ENCODE measurements at regions not wholly inside any gene's neighbourhood (a gene's known extent, or its start where the extent isn't known, plus 50 kb on each side); places are given as distances from the start of the nearest gene placed in this dataset.
"Not testable (repeated sequence)": the region's sequence is repeated elsewhere in the genome, so short reads cannot be mapped to it uniquely, and the experiment has no call there.

DNA sequence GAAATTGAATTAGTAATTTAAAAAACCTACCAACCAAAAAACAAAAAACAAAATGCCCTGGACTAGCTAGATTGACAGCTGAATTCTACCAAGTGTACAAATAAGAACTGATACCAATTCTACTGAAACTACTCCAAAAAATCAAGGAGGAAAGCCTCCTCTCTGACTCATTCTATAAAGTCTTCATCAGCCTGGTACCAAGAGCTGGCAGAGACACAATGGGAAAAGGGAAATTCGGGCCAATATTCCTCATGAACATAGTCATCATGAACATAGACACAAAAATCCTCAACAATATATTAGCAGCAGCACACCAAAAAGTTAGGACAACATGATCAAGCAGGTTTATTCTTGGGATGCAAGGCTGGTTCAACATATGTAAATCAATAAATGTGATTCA lies 2667.7 kb upstream of the PCDH20 start:
- no peak for DNase-seq

DNA sequence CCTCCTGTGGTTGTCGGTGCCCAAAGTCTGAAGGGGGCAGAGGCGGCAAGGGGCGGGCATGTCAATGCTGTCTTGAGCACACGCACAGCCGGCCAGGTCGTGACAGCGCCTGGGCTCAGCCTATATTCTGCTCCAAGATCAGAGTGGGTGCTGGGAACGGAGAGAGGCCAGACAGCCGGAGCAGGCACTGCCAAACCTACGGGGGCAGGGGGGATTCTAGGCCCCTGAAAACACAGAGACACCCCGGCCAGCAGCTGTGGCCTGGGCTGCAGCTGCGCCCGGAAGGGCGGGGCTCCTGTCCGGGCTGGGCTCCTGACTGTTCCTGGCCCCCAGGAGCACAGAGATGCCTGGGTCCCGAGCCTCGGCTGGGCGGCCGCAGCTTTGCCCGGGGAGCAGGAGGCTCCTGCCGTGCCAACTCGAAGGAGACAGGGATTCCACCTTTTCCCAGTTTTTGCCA lies 2662.9 kb upstream of the PCDH20 start:
- DNase-seq: no peak

DNA sequence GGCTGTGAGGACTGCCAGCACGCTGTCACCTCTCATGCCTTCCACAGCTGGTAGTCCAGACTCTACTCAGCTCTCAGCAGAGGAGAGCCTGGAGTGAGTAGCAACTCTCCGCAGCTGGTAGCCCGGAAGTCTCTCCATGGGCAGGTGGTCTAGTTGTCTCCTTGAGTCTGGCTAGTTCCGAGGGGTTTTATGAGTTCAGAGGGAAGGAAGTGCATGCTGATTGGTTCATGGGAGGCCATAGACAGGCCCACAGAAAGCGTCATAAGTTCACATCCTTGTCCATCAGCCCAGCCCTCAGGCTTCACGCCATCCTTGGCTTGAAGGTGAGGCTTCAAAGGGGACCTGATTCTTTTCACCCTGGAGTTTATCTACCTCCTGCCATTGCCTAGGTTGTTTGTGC lies 2662.4 kb upstream of the PCDH20 start:
- no peak for DNase-seq

DNA sequence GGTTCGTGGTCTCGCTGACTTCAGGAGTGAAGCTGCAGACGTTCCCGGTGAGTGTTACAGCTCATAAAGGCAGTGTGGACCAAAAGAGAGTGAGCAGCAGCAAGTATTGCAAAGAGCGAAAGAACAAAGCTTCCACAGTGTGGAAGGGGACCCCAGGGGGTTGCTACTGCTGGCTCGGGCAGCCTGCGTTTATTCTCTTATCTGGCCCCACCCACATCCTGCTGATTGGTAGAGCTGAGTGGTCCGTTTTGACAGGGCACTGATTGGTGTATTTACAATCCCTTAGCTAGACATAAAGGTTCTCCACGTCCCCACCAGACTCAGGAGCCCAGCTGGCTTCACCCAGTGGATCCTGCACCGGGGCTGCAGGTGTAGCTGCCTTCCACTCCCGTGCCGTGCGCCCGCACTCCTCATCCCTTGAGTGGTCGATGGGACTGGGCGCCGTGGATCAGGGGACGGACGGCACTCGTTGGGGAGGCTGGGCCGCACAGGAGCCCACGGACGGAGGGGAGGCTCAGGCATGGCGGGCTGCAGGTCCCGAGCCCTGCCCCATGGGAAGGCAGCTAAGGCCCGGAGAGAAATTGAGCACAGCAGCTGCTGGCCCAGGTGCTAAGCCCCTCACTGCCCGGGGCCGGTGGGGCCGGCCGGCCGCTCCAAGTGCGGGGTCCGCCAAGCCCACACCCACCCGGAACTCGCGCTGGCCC lies 2661.6 kb upstream of the PCDH20 start:
- DNase-seq: not testable (repeated sequence)

DNA sequence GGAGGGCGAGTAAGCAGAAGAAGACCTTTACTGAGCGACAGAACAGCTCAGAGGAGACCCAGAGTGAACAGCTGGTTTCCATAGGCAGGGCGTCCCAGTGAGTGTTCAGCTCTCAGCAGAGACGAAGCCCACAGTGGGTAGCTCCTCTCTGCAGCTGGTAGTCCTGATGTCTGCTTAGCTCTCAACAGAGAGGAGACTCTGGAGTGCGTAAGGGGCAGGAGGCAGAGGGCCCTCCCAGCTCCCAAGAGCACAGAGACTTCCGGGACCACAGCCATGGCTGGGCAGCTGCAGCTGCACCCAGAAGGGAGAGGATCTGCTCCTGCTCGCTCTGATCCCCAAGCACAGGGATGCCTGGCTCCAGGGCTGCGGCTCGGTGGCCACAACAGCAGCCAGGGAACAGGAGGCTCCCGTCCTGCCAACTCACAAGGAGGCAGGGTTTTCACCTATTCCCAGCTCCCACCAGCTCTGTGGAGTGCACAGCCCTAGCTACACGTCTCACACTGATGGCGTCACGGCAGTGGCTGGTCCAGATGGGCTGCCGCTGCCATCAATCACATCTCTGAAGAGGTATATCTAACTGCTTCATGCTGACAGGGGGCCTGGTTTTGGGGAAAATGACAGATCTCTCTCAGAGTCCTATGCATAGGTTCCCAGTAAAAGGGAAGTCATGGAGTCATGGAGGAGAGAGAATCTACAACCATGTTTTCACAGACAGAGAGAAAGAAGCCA lies 2660.1 kb upstream of the PCDH20 start:
- DNase-seq: peak; percentile 91

DNA sequence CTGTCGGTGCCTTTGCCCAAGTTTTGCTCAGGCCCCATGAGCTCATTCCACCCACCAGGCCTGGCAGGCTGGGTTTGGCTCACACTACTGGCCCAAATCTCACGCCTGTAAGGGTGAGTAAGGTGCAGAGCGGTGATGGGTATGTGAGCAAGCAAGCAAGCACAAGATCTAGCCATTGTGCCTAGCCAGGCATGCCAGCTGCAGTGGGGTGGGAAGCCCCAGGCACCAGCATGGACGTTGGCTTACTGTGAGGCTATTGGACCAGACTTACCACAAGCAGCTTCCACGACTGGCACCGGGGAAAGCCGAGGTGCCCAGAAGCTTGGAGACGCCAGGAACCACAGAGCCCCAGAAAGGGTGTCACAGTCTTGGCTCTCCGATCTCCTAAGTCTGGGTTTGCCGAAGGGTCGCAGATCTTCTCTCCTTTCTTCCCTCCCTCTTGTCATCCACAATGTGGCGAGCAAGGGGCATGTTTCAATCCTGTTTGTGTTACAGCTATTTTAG lies 2659.4 kb upstream of the PCDH20 start:
- DNase-seq: peak; percentile 44

DNA sequence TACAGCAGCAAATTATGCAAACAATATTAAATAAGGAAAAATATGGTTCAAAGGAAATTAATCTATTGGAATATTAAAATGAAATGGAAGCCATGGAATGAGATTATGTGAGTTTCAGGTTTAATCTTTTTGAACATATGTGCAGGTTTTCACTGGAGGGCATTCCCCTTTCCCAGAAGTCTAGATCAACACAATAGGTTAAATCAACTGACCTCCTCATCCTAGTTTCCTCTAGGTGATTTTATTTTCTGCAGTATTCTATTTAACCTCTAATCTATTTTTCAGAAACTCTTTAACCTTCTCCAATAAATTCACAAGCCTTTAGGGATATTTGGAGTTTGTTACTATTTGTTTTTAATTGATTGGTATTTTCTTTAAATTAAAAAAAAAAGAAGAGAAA lies 2657.6 kb upstream of the PCDH20 start:
- no peak for DNase-seq

DNA sequence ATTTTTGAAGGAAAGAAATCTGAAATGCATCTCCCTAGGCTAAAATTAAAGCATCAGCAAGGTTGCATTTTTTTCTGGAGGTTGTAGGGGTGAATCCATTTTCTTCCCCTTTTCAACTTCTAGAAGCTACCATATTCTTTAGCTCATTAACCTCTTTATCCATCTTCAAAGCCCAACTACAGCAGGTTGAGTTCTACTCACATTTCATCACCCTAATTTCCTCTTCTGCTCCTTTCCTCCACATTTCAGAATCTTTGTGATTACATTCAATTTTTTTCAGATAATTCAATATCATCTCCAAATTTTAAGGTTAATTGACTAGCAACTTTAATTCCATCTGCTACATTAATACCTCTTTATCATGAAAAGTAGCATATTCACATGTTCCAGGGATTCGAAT lies 2655.7 kb upstream of the PCDH20 start:
- DNase-seq: no peak

DNA sequence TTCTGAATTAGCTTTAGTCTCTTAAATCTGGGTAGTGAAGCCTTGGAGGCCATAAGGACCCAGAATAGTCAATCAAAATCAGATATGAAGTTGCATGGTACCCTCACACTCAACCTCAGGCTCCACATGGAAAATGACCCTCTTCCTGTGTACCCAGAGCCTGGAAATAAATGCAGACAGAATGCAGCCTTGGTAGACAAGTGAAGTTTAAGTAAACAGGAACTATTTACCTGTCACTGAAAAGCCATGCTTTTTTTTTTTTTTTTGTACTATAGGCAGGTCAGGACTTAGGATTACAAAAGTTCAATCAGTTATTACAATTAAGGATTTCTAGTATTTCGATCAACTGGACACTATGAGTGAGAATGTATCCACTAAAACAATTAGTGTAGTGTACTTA lies 2654.2 kb upstream of the PCDH20 start:
- no peak for DNase-seq

DNA sequence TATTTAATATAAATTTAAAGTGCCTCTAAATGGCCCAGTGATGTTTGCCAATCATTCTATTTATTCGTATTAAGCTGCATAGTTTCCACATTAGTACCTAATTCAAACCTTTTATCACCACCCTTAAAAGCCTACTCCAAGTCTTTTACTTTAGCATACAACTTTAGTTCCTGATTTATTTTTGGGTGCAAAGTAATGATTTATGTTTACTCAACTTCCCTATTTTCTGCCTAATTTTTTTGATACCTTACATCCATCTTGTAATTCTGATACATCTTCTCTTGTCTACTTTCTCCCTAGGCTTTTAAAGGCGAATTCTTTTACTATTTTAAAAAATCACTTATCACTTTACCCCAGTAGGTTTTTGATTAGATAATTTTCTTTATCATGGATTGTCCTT lies 2651.1 kb upstream of the PCDH20 start:
- DNase-seq: no peak

DNA sequence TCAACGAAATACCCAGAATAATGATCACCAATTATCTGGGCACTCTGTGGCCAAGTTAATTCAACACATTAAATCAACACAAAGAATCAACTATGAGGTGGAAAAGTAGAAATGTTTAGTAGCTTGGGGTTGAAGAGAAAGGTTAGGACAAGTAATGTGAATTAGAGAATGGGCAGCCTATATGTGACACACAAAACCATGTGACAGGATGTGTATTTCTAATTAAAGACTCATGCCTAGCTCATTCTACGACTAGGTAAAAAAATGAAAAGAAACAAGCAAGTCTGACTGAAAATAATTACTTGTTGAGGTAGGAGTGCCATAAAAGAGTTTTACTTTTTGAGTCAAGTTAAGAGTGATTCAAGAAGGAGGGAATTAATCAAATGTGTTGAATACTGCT lies 2646.0 kb upstream of the PCDH20 start:
- no peak for DNase-seq

DNA sequence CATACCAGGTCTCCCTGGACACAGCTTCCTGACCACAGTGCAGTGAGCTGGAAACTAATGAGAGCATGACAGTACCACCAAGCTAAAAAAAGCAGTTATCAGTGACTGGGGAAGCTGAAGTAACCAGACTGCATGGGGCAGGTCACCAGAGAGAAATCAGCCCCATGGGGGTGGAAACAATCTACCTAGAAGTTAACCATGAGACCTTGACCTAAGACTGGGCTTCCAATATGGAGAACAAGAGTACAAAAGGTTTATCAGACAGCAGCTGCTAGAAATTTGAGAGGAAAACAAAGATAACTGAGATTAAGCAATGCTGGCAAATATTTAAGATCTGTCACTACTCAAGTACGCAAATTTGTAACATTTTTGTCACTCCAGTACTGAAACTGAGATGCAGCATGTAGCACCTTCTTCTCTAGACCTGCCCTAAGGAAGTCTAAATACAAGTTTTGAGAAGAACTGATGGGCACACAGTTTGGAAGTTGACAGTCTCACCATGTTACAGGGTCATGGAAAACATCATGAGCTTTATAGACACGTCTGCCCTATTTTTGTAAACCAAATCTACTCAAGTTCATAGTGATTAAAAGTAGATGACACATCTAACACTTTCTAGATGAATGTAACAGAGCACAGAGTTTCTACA lies 2641.8 kb upstream of the PCDH20 start:
- no peak for DNase-seq

DNA sequence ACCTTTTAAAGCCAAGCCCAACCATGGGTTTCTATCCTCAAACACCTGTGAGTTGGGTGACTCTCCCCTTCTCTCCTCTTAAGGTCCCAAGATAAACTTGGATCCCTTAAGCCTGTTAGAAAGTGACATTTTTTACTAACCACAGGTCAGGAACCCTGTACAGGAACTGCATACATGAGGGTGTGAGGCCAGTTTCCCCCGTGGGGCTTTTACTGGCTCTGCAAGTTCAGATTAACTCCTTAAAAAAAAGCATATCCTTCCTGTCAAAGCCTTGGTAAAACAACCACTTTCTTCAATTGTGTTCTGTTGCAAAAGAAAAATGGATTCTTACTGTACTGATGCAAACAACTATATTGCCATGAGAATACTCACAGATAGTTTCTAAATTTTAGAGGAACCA lies 2638.7 kb upstream of the PCDH20 start:
- DNase-seq: no peak

DNA sequence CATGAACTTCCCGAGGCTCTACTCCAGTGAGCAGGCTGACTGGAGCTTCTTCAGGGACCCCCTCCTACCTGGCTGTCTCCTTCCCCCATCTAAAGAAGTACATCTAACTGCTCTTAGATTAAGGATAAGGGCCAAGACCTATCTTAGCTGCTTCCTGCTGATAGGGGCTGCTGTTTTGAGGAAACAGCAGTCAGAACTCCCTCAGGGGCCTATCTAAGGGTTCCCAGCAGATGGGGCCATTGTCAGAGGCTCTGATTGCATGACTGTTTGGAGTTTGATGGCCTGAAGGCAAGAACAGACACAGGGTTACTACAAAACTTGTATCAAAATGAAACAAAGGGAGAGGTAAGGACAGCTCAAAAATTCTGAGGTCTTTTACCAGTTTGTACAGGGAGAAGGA lies 2636.9 kb upstream of the PCDH20 start:
- DNase-seq: no peak

DNA sequence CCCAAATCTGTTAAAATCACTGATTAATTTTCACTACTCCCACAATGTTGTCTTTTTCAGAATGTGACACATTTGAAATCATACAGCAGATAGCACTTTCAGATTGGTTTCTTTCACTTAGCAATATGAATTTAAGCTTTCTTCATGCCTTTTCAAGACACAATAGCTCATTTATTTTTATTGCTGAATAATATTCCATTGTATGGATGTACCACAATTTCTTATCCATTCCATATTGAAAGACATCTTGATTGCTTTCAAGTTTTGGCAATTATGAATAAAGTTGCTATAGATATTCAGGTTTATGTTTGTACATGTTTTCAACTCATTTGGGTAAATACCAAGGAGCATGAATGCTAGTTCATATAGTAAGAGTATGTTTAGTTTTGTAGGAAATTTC lies 2635.6 kb upstream of the PCDH20 start:
- no peak for DNase-seq

DNA sequence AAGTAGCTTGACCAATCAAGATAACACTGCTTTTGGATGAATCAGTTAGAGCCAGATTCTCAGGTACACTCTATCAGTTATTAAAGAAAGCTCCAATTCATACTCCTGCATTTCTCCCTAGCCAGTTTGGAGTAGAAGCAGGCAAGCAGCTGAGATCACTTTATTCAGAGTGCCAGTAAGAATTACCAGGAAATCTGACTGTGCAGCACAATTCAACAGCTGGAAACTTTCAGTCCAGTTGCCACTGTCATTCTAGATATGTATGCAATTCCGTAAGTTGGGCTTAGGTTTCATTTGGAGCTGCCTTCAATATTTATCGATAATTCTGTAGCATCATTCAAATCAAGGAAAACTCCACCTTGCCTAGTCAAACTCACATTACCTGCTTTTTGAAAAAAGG lies 2625.6 kb upstream of the PCDH20 start:
- DNase-seq: no peak

DNA sequence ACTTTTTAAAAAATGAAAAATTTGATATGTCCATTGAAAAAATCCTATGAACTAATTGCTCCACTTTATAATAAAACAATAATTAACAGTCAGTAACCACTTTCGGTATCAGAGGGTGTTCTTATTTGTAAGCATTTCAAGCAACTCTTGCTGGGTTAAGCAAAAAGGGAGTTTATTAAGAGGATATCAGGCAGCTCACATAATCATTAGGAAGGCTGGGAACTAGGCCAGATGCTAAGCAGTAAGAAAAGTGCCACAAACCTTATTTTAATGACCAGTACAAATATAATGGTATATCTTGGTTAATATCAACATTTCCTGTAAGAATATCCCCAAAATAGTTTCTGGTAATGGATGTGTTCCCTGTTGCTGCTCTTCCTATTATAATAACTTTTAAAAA lies 2618.3 kb upstream of the PCDH20 start:
- DNase-seq: no peak

DNA sequence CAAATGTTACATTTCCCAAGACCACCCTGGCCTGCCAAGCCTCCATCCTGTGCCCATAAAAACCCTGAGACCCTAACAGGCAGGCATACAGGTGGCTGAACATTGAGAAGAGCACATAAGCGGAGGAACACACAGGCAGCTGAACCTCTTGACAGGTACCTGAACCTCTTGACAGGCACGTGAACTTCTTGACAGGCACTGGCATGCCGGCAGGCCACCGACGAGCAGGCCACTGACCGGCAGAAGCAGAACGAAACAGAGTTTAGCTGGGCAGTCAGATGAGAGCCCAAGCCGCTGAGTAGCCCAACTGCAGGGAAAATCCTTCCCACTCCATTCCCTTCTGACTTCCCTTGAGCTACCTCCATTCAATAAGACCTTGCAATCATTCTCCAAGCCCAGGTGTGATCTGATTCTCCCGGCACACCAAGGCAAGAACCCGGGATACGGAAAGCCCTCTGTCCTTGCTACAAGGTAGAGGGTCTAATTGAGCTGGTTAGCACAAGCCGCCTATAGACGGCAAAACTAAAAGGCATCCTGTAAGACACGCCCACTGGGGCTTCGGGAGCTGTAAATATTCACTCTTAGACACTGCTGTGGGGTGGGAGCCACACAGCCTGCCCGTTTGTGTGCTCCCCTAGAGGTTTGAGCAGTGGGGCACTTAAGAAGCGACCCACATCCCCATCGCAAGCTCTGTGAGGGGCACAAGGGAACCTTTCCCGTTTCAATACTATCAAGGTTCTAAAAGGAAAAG lies 2613.9 kb upstream of the PCDH20 start:
- DNase-seq: no peak

DNA sequence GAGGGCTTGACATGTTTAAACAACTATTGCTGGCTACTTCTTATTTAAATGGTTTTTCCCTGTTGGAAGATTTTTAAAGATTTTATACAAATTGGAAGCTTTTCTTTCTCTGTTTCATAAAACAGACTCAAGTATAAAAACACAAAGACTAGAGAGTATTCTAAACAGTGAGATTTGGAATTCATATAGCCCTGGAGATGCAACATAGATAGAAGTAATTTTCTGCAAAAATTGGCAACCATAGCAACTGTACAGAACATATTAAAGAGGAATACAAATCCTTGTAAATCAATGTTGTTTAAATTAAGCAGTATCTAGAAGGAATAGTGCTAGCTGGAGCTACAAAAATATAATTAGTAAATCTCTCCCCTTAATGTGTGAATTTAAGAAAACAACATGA lies 2612.9 kb upstream of the PCDH20 start:
- no peak for DNase-seq

DNA sequence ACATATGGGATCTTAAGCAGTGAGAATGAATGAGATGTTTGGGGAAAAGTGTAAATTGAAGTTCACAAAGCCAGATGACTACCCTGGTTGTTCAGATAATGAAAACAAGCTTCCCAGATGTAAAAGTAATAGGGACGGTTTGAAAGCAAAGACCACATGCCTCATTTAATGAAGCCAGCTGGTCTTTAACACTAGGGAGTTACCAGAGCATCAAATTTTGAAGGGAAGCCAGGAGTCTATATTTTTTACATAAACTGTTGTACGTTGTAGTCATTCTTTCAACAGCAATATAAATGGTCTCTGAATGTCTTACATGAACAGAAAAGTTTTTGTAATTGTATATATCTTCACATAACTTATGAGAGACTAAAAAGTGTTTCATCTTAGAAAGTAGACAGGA lies 2604.5 kb upstream of the PCDH20 start:
- DNase-seq: peak; percentile 67

DNA sequence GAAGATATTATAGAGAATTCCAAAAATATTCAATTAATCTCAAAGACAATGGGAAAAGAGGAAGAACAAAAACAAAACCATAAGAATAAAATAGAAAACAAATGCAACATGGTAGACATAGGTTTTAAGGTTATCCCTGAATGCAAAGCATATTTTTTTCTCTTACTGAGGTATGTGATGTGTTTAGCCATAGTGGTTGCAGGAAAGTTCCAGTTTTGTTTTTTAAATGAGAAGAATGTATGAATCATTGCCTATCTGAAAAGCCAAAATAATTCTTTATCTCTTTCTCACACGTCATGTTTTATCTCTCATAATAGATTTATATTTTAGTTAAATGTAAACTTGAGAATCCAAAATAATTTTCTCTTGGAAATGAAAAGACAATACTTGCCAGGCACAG lies 2591.7 kb upstream of the PCDH20 start:
- no peak for DNase-seq

DNA sequence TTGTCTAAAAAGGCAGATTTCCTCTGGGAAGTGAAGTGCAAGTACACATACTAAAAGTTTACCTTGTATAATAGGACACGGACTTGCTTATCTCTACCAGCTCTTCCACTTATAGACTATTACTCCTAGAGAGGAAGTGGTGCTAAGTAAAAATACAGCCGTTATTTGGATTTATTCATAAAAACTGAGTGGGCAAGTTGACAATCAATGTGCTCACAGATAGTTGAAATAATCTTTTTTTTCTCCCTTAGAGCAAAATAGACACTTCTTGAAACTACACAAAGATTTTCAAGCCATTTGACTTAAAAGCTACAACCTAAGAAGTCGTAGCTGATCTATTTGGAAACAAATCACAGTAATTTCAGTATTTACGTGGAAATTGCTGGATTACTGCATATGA lies 2584.7 kb upstream of the PCDH20 start:
- no peak for DNase-seq

DNA sequence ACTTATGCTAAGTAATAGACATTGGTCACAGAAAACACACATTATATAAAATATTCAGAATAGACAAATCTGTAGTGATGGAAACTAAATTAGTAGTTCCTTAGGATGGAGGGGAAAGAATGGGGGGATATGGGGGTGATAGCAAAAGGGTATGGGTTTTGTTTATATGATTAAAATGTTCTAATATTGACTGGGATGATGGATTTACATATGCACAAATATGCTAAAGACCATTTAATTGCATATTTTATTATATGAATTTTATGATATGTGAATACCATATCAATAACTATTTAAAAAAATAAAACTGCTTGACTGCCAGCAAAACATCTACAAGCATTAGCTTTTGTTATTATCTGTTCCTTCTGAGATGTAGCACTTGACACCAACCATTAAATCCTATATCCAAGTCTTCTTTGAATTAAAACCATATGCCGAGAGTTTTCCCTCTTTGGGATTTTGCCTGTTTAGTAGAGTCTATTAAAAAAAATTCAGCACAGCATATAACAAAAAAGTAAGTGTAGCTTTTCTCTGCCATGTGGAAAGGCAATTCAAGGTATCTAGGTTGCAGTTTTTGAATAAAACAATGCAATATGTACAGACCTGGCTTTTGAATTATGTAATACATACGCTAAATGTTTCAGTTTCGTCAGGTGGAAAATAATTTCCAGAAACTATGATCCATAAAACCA lies 2584.1 kb upstream of the PCDH20 start:
- no peak for DNase-seq

Measured in NCI-H1694 (cell line).